WI38 (cell line): ENCODE measurements at regions not wholly inside any gene's neighbourhood (a gene's known extent, or its start where the extent isn't known, plus 50 kb on each side); places are given as distances from the start of the nearest gene placed in this dataset.

Experiments
- H3K4me3 ChIP-seq: 2 replicates; pipeline ENCODE4 v1.5.1; 2011; ENCODE audit warnings: low read depth, mild to moderate bottlenecking, control low read depth, low read length
- CTCF ChIP-seq: IDR thresholded peaks from 2 replicates; pipeline ENCODE4 v1.5.1; 2012; ENCODE audit warnings: low read depth, mild to moderate bottlenecking, control low read depth, low read length

- no peak overlapping the region for H3K4me3 ChIP-seq
- TF ChIP-seq CTCF, result no peak
These were observed 121.3 kb downstream of the PPP1R3A start for GRCh38 chr7:113797420-113798010.

- no peak for TF ChIP-seq CTCF
These were observed 122.3 kb downstream of the PPP1R3A start for GRCh38 chr7:113796557-113796956.

GRCh38 chr7:113794573-113794972 is 124.2 kb downstream of the PPP1R3A start:
- TF ChIP-seq CTCF, result no peak
- no peak overlapping the region for H3K4me3 ChIP-seq

More at GRCh38 chr7:113796557-113796956, 122.3 kb downstream of the PPP1R3A start:
- H3K4me3 ChIP-seq, result no peak overlapping the region

- TF ChIP-seq CTCF, result no peak
- no peak overlapping the region for H3K4me3 ChIP-seq
These were observed 125.6 kb downstream of the PPP1R3A start for GRCh38 chr7:113793171-113793570.

GRCh38 chr7:113790025-113790424 is 128.8 kb downstream of the PPP1R3A start:
- TF ChIP-seq CTCF, result no peak

GRCh38 chr7:113787106-113787505 is 131.7 kb downstream of the PPP1R3A start:
- no peak overlapping the region for H3K4me3 ChIP-seq
- TF ChIP-seq CTCF, result no peak

More at GRCh38 chr7:113790025-113790424, 128.8 kb downstream of the PPP1R3A start:
- H3K4me3 ChIP-seq, result no peak overlapping the region

GRCh38 chr7:113784956-113785355 is 133.9 kb downstream of the PPP1R3A start:
- H3K4me3 ChIP-seq, result no peak overlapping the region
- TF ChIP-seq CTCF, result no peak
